Nucleus accumbens (tissue), 56 donors: ENCODE measurements at regions not wholly inside any gene's neighbourhood (a gene's known extent, or its start where the extent isn't known, plus 50 kb on each side); places are given as distances from the start of the nearest gene placed in this dataset.
"Not testable (repeated sequence)": the region's sequence is repeated elsewhere in the genome, so short reads cannot be mapped to it uniquely, and the experiment has no call there.

Experiments used
- DNase-seq, 56 donors: peaks; one replicate each; lab custom pipeline; 2025; lab: John Stamatoyannopoulos, UW

DNA sequence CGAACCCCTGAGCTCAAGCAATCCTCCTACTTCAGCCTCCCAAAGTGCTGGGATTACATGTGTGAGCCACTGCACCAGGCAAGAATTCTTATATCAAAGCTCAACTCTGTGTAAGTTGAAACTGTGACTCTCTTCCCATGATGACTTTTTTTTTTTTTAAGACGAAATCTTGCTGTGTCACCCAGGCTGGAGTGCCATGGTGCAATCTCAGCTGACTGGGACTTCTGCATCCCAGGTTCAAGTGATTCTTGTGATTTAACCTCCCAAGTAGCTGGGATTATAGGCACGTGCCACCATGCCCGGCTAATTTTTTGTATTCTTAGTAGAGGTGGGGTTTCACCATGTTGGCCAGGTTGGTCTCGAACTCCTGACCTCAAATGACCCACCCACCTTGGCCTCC, 51.6 kb upstream of the WAC start:
- DNase-seq, result not testable (repeated sequence)

DNA sequence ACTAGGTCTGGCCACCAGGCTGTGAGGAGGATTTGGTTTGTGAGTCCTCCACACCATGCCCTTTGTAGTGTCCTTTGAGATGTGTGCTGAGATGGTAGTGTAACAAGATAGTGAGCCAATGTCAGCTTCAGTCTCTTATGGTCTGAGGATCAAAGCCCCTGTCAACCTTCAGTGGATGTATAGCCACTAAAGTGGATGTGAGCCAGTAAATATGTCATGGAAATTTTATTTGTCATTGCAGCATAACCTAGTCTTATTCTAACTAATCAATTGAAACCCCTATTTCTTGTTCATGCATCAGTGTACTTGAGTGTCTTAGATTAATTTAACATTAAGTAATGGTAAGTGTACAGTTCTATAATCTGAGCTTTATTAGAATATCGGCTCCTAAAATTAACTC, 51.0 kb upstream of the WAC start:
- DNase-seq, result no peak
